Activated naive CD4-positive, alpha-beta T cell treated with Interleukin-2 at 50 U/mL for 16 hours (primary cell): ENCODE measurements at regions not wholly inside any gene's neighbourhood (a gene's known extent, or its start where the extent isn't known, plus 50 kb on each side); places are given as distances from the start of the nearest gene placed in this dataset.
"Not testable (repeated sequence)": the region's sequence is repeated elsewhere in the genome, so short reads cannot be mapped to it uniquely, and the experiment has no call there.

Experiments used
- DNase-seq: peaks from one replicate; pipeline ENCODE4 v3.0.0-alpha.2; 2020

- DNase-seq, result no peak
Observed at GRCh38 chr3:5485427-5485826, 297.9 kb downstream of the EDEM1 start.

GRCh38 chr3:5488771-5489170 lies 301.3 kb downstream of the EDEM1 start:
- no peak for DNase-seq

- no peak for DNase-seq
Observed at GRCh38 chr3:5489536-5489935, 302.0 kb downstream of the EDEM1 start.

GRCh38 chr3:5494905-5495519 lies 307.5 kb downstream of the EDEM1 start:
- no peak for DNase-seq

GRCh38 chr3:5497497-5497896 lies 310.0 kb downstream of the EDEM1 start:
- no peak for DNase-seq

GRCh38 chr3:5498981-5499380 lies 311.5 kb downstream of the EDEM1 start:
- DNase-seq, result no peak

- no peak for DNase-seq
Observed at GRCh38 chr3:5499404-5499803, 311.9 kb downstream of the EDEM1 start.

GRCh38 chr3:5503136-5503535 lies 315.6 kb downstream of the EDEM1 start:
- DNase-seq, result no peak

- DNase-seq, result no peak
Observed at GRCh38 chr3:5504135-5504534, 316.6 kb downstream of the EDEM1 start.

- DNase-seq, result no peak
Observed at GRCh38 chr3:5505163-5505562, 317.7 kb downstream of the EDEM1 start.

- no peak for DNase-seq
Observed at GRCh38 chr3:5505997-5506396, 318.5 kb downstream of the EDEM1 start.

- DNase-seq, result not testable (repeated sequence)
Observed at GRCh38 chr3:5508860-5509259, 321.4 kb downstream of the EDEM1 start.

- DNase-seq, result no peak
Observed at GRCh38 chr3:5510300-5510699, 322.8 kb downstream of the EDEM1 start.

- DNase-seq, result no peak
Observed at GRCh38 chr3:5517921-5518320, 330.4 kb downstream of the EDEM1 start.

- DNase-seq, result no peak
Observed at GRCh38 chr3:5520237-5520636, 332.7 kb downstream of the EDEM1 start.

- no peak for DNase-seq
Observed at GRCh38 chr3:5523125-5523524, 335.6 kb downstream of the EDEM1 start.

- no peak for DNase-seq
Observed at GRCh38 chr3:5531039-5531438, 343.5 kb downstream of the EDEM1 start.

GRCh38 chr3:5531741-5532290 lies 344.3 kb downstream of the EDEM1 start:
- no peak for DNase-seq

GRCh38 chr3:5540532-5540931 lies 353.0 kb downstream of the EDEM1 start:
- no peak for DNase-seq

- no peak for DNase-seq
Observed at GRCh38 chr3:5542472-5542871, 355.0 kb downstream of the EDEM1 start.

- DNase-seq, result no peak
Observed at GRCh38 chr3:5543047-5543446, 355.5 kb downstream of the EDEM1 start.

- DNase-seq, result no peak
Observed at GRCh38 chr3:5545719-5546118, 358.2 kb downstream of the EDEM1 start.

GRCh38 chr3:5553203-5553602 lies 365.7 kb downstream of the EDEM1 start:
- DNase-seq, result no peak

- no peak for DNase-seq
Observed at GRCh38 chr3:5554245-5554747, 366.8 kb downstream of the EDEM1 start.

GRCh38 chr3:5560199-5560598 lies 372.7 kb downstream of the EDEM1 start:
- DNase-seq, result no peak
